CD14-positive monocyte (primary cell): ENCODE measurements at regions not wholly inside any gene's neighbourhood (a gene's known extent, or its start where the extent isn't known, plus 50 kb on each side); places are given as distances from the start of the nearest gene placed in this dataset.

Experiments used
- DNase-seq, 3 donors: peaks; one replicate each; pipeline ENCODE4 v3.0.0-alpha.2; 2011 to 2022
- H2AFZ ChIP-seq: 2 replicates; pipeline ENCODE4 v1.6.0; 2012; ENCODE audit warnings: mild to moderate bottlenecking, low read depth, low read length, inconsistent platforms; ENCODE audit not compliant: insufficient read depth, poor library complexity, severe bottlenecking
- H3K27ac ChIP-seq, 2 donors: 1 replicate in 1 of 2; 2 replicates in 1 of 2; pipeline ENCODE4 v1.5.1; 2012 to 2013; ENCODE audit warnings: low read length in 2 of 2, control low read depth in 1 of 2, inconsistent platforms in 1 of 2, low read depth in 1 of 2, mild to moderate bottlenecking in 1 of 2
- H3K27me3 ChIP-seq, 2 donors: one replicate each; pipeline versions ENCODE4 v1.6.0 to v1.6.1; 2011 to 2013; ENCODE audit warnings: low read length in 2 of 2; ENCODE audit not compliant: control insufficient read depth in 2 of 2, insufficient read depth in 2 of 2
- H3K36me3 ChIP-seq, 2 donors: replicated peaks in 1 of 2; 1 replicate in 1 of 2; 2 replicates in 1 of 2; pipeline versions ENCODE4 v1.5.1 to v1.6.1; 2012 to 2013; ENCODE audit warnings: low read length in 2 of 2, control low read depth in 1 of 2, inconsistent platforms in 1 of 2, mild to moderate bottlenecking in 1 of 2; ENCODE audit not compliant: insufficient read depth in 2 of 2, control insufficient read depth in 1 of 2
- H3K4me1 ChIP-seq, 2 donors: 1 replicate in 1 of 2; 2 replicates in 1 of 2; pipeline versions ENCODE4 v1.5.1 to v1.6.1; 2012 to 2013; ENCODE audit warnings: low read length in 2 of 2, control low read depth in 1 of 2, inconsistent platforms in 1 of 2, mild to moderate bottlenecking in 1 of 2, moderate library complexity in 1 of 2; ENCODE audit not compliant: insufficient read depth in 2 of 2, control insufficient read depth in 1 of 2
- H3K4me2 ChIP-seq: replicated peaks from 2 replicates; pipeline ENCODE3; 2012; ENCODE audit warnings: low read length, moderate library complexity, mild to moderate bottlenecking; ENCODE audit not compliant: poor library complexity, severe bottlenecking; ENCODE audit errors: extremely low read depth
- H3K4me3 ChIP-seq, 3 experiments: fragments of 200-600 bp in 1 of 3; sonication (generic) in 1 of 3; replicated peaks in 1 of 3; 1 replicate in 2 of 3; 2 replicates in 1 of 3; pipeline ENCODE4 v1.5.1; 2011 to 2013; ENCODE audit warnings: low read length in 3 of 3, mild to moderate bottlenecking in 3 of 3, control low read depth in 2 of 3, low read depth in 2 of 3, inconsistent platforms in 1 of 3, moderate library complexity in 1 of 3
- H3K79me2 ChIP-seq: 2 replicates; pipeline ENCODE4 v1.6.0; 2012; ENCODE audit warnings: mild to moderate bottlenecking, control low read depth, inconsistent platforms, low read length, moderate library complexity; ENCODE audit not compliant: insufficient read depth
- H3K9ac ChIP-seq: 2 replicates; pipeline ENCODE4 v1.6.0; 2017; ENCODE audit warnings: low read length, mild to moderate bottlenecking; ENCODE audit not compliant: insufficient read depth, poor library complexity, severe bottlenecking
- H3K9me3 ChIP-seq, 2 donors: replicated peaks in 1 of 2; 1 replicate in 1 of 2; 2 replicates in 1 of 2; pipeline versions ENCODE4 v1.5.1 to v1.6.1; 2012 to 2013; ENCODE audit warnings: low read length in 2 of 2, control low read depth in 1 of 2; ENCODE audit not compliant: control insufficient read depth in 1 of 2, insufficient read depth in 1 of 2
- H4K20me1 ChIP-seq: 2 replicates; pipeline ENCODE4 v1.6.0; 2012; ENCODE audit warnings: mild to moderate bottlenecking, low read length, control low read depth, moderate library complexity; ENCODE audit not compliant: insufficient read depth
- H3K27ac Mint-ChIP-seq, 7 donors: one replicate each; pipeline ENCODE4 v1.8.0; 2020; ENCODE audit warnings: mild to moderate bottlenecking in 7 of 7, mixed read lengths in 7 of 7, moderate library complexity in 6 of 7, inconsistent platforms in 2 of 7
- H3K27me3 Mint-ChIP-seq, 3 donors: one replicate each; pipeline ENCODE4 v1.8.0; 2021 to 2022; ENCODE audit warnings: low read depth in 3 of 3, mild to moderate bottlenecking in 3 of 3, mixed read lengths in 3 of 3, moderate library complexity in 3 of 3, inconsistent platforms in 1 of 3
- H3K36me3 Mint-ChIP-seq, 2 donors: one replicate each; pipeline ENCODE4 v1.8.0; 2020; ENCODE audit warnings: mixed read lengths in 2 of 2, inconsistent platforms in 1 of 2, mild to moderate bottlenecking in 1 of 2
- H3K4me1 Mint-ChIP-seq: one replicate; pipeline ENCODE4 v1.8.0; 2020; ENCODE audit warnings: mild to moderate bottlenecking, mixed read lengths
- H3K4me3 Mint-ChIP-seq, 2 donors: one replicate each; pipeline ENCODE4 v1.8.0; 2020; ENCODE audit warnings: mild to moderate bottlenecking in 2 of 2, mixed read lengths in 2 of 2, moderate library complexity in 1 of 2
- H3K9me3 Mint-ChIP-seq, 7 donors: one replicate each; pipeline ENCODE4 v1.8.0; 2020 to 2022; ENCODE audit warnings: mixed read lengths in 7 of 7, mild to moderate bottlenecking in 6 of 7, moderate library complexity in 6 of 7, inconsistent platforms in 2 of 7
- WGBS: methylation state at CpG from one replicate; pipeline ENCODE4 v1.1.5; 2013; ENCODE audit warnings: missing lambda C conversion rate; ENCODE audit not compliant: insufficient coverage; 5-methylcytosine and 5-hydroxymethylcytosine counted together
- intact Hi-C, 2 donors: fragments of 100-400 bp; cut with micrococcal nuclease; formaldehyde crosslinking; loops; one replicate each; pipeline versions ENCODE4 v1.15.0 to v1.15.1; 2023
- TF ChIP-seq, protein P1 (sequence below): fragments of 200-600 bp; IDR thresholded peaks from one replicate; pipeline ENCODE4 v1.8.0; 2022; ENCODE audit warnings: antibody characterized with exemption, mild to moderate bottlenecking

DNA sequence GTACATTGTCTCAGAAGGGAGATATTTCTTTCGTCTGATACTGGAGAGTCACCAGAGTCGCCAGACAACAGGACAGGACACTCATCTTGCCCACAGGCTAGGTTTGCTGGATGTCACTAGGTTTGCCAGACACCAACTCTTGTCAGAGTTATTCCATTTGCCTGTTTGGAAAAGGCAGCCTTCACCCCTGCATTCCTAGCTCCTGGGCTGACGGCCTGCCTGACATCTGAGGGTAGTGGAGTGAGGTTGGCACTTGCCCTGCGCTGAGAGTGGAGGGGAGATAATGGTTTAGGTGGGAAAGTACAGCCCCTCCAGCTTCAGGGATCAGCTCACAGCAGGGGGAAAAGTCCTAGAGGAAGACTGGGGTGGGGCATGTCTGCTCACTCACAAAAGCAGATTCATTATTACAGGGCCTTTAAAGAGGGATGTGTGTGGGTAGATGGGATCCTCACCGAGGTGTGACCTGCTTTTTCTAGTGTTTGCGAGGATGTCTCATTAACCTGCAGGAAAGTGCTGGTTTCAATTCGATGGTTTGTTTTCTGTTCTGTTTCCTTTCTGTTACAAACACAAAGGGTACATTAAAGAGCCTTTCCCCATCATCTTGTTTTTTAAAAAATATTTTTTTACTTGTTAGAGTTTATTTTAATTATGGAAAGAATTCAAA, 79.3 kb upstream of the TNS3 start:
- no peaks in the 10 kb centered on the region for H3K9me3 Mint-ChIP-seq
- H3K9ac ChIP-seq: no peak overlapping the region
- no peak overlapping the region for H2AFZ ChIP-seq
- H3K4me3 Mint-ChIP-seq: no peak overlapping the region
- no peaks in the 10 kb centered on the region for H3K4me1 Mint-ChIP-seq
- H3K27ac Mint-ChIP-seq: no peak overlapping the region
- H3K27me3 ChIP-seq: no peaks in the 10 kb centered on the region
- H3K36me3 Mint-ChIP-seq: no peaks in the 10 kb centered on the region
- H3K4me3 ChIP-seq: no peak overlapping the region
- DNase-seq: no peak
- no peaks in the 10 kb centered on the region for H3K36me3 ChIP-seq
- no peaks in the 10 kb centered on the region for H4K20me1 ChIP-seq
- TF ChIP-seq, protein P1, sequence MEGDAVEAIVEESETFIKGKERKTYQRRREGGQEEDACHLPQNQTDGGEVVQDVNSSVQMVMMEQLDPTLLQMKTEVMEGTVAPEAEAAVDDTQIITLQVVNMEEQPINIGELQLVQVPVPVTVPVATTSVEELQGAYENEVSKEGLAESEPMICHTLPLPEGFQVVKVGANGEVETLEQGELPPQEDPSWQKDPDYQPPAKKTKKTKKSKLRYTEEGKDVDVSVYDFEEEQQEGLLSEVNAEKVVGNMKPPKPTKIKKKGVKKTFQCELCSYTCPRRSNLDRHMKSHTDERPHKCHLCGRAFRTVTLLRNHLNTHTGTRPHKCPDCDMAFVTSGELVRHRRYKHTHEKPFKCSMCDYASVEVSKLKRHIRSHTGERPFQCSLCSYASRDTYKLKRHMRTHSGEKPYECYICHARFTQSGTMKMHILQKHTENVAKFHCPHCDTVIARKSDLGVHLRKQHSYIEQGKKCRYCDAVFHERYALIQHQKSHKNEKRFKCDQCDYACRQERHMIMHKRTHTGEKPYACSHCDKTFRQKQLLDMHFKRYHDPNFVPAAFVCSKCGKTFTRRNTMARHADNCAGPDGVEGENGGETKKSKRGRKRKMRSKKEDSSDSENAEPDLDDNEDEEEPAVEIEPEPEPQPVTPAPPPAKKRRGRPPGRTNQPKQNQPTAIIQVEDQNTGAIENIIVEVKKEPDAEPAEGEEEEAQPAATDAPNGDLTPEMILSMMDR: no peak
- H3K27ac ChIP-seq: no peak overlapping the region
- intact Hi-C loops: loop anchor here (10.0 kb wide), 1 partner anchor 186 kb away; no protein-coding TSS in a partner anchor
- H3K27me3 Mint-ChIP-seq: peaks cover 0 to 6% (median 2%) of the 10 kb centered on the region in 3 donors
- 91% methylated on average over 4 of the region's 7 CpGs for WGBS
- no peaks in the 10 kb centered on the region for H3K79me2 ChIP-seq
- no peaks in the 10 kb centered on the region for H3K9me3 ChIP-seq
- no peaks in the 10 kb centered on the region for H3K4me1 ChIP-seq
- no peak overlapping the region for H3K4me2 ChIP-seq

- TF ChIP-seq, protein P1: no peak
- Histone ChIP-seq H3K79me2 (no peaks in the 10 kb centered on the region), H4K20me1 (no peaks in the 10 kb centered on the region), H3K27me3 (no peaks in the 10 kb centered on the region), H2AFZ (no peak overlapping the region), H3K9ac (no peak overlapping the region), H3K4me3 (no peak overlapping the region), H3K9me3 (no peaks in the 10 kb centered on the region), H3K4me1 (no peaks in the 10 kb centered on the region), H3K36me3 (no peaks in the 10 kb centered on the region), H3K4me2 (no peak overlapping the region), H3K27ac (no peak overlapping the region)
- WGBS: 93% methylated on average over 11 of the region's 12 CpGs
- Mint-ChIP-seq H3K4me1 (no peaks in the 10 kb centered on the region), H3K27me3 (peaks cover 2 to 6% (median 3%) of the 10 kb centered on the region in 3 donors), H3K4me3 (no peak overlapping the region), H3K36me3 (no peaks in the 10 kb centered on the region), H3K9me3 (no peaks in the 10 kb centered on the region), H3K27ac (no peak overlapping the region)
- intact Hi-C loops: loop anchor here (10.0 kb wide), 1 partner anchor 185 kb away; no protein-coding TSS in a partner anchor
- no peak for DNase-seq
These were observed 78.0 kb upstream of the TNS3 start for GRCh38 chr7:47659664-47660462.
